Right ventricle myocardium superior (tissue), 1 donor: ENCODE measurements at regions not wholly inside any gene's neighbourhood (a gene's known extent, or its start where the extent isn't known, plus 50 kb on each side); places are given as distances from the start of the nearest gene placed in this dataset.
"Not testable (repeated sequence)": the region's sequence is repeated elsewhere in the genome, so short reads cannot be mapped to it uniquely, and the experiment has no call there.

Experiments
- ATAC-seq: fragments of 200-7000 bp; cut with Tn5 transposase; one replicate; pipeline ENCODE4 v1.9.1; 2020; ENCODE audit warnings: mild to moderate bottlenecking; ENCODE audit not compliant: poor library complexity
- DNase-seq: peaks from one replicate; pipeline ENCODE4 v3.0.0-alpha.2; 2020
- intact Hi-C: fragments of 100-400 bp; cut with DNase I; formaldehyde crosslinking; loops from one replicate; pipeline ENCODE4 v1.11.2; 2022
- donor health status: DM: no; HTN: yes; CAD: no; lungs with severe emphysema.

- DNase-seq (peak; percentile 64), ATAC-seq (peak; percentile 89)
- intact Hi-C loops, result no loop called here
Measured at GRCh38 chr10:44010873-44011602, 362.4 kb upstream of the ZNF32 start.

- ATAC-seq (no peak), DNase-seq (no peak)
- intact Hi-C loops, result no loop called here
Measured at GRCh38 chr10:44009891-44010632, 361.4 kb upstream of the ZNF32 start.

GRCh38 chr10:44008917-44009709 lies 360.4 kb upstream of the ZNF32 start:
- DNase-seq (no peak), ATAC-seq (peak; percentile 24)
- intact Hi-C loops, result no loop called here

DNA sequence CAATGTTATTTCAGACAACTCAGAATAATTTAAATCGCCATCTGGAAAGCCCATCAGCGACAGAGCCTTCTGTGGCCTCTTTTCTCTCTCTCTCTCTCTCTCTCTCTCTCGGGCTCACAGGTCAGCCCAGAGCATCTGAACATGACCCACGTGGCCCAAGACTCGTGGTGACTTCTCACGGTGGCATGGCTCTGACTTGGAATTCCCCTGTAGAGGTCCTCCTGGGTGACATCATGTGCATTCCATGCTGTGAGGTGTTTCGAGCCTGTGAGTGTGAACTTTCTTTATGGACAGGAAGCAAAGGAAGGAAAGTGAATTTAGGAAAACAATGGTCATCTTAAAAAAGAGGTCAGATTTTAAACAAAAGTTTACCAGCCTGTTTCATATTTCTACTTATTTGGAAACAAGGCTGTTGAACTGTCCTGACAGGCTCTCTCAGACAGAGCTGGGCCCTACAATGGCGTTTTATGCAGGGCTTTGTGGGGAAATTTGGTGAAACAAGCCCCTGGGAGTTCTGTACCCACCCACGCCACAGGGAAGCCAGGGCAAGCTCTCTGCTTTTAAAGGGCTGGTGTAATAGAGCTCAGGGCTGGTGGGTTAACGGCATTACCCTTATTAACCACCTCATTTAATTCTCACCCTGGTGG lies 359.7 kb upstream of the ZNF32 start:
- intact Hi-C loops, result no loop called here
- DNase-seq (no peak), ATAC-seq (no peak)

DNA sequence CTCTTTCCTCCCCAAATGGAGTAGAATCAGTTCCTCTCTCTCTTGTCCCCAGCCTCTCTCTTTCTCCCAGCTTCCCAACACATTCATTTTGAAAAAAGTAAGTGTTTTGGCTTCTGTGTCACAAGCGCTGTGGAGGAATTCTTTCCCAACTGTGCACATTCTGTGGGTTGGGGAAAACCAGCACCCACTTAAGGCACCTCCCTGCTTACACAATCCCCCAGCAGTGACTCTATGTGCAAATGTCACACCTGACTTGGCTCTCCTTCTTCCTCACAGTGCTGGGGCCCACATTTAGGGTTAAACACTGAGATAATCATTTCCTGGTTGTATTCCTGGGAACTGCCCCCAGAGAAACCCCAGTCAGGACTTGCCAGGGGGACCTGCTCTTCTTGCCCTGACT lies 358.1 kb upstream of the ZNF32 start:
- DNase-seq, result no peak
- ATAC-seq, result no peak
- intact Hi-C loops, result no loop called here

DNA sequence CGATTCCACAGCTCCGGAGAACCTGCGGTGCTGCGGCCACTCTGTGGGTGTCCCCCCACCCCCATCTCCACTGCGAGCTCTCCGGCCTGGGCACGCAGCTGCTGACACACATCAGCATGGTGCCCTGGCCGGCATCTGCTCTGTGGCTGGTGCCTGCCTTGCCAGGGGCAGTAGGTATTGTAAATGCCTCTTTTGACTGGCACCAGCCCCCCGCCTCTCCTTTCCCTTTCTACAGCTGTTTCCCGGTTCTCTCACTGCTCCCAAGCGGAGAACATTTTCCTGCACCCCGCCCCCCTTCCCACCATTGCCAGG lies 357.1 kb upstream of the ZNF32 start:
- intact Hi-C loops, result no loop called here
- DNase-seq (no peak), ATAC-seq (no peak)

- intact Hi-C loops, result no loop called here
- no peak for DNase-seq
- no peak for ATAC-seq
Measured at GRCh38 chr10:44004913-44005787, 356.5 kb upstream of the ZNF32 start.

DNA sequence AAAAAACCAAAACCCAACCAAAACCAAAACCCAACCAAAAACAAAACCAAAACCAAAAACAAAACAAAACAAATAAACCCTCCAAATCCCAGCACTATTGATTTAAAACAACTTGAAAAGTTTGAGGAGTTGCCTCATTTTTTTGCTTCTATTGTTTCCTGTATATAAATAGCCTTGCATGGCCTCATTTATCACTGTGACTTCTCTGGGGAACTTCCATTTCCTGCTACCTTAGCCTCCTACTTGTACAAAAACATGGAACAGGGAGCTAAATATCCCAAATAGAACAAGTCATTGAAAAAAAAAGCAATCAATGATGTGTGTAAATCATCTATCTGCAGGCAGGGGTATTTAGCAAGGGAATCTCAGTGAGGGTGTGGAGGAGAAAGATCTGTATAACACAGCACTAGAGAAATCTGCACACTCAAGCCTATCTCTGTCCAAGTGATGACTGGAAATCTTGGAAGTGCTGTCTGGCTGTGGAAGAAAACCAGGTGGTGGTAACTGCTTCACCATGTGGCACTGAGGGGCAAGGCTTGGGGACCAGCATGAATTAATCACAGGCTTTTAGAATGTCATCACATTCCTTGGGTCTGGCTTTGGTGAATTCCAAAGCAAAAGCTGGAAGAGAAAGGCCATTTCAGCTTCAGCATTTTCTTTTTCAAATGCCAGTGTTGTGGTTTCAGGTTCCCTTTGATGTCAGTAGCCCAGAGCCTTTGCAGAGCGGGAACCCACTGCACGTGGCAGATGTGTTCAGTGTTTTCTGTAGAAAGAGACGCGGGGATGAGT lies 349.5 kb upstream of the ZNF32 start:
- ATAC-seq, result peak; percentile 68
- DNase-seq, result no peak
- intact Hi-C loops, result no loop called here

DNA sequence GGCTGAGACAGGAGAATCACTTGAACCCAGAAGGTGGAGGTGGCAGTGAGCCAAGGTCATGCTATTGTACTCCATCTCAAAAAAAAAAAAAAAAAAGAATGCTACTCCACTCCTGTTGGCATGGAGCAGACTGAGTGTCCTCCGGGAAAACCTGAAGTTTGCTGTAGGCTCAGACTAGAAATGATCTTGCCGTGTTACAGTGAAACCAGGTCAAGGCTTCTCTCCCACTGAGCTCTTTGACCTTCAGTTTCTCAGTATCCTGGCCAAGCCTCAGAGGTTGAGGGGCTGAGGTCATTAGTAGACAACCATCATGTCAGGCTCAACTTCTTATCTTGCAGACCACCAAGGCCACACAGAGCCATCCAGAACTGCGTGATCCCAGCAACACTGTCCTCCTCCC lies 348.6 kb upstream of the ZNF32 start:
- intact Hi-C loops, result no loop called here
- ATAC-seq, result no peak
- DNase-seq, result no peak

- ATAC-seq, result no peak
- intact Hi-C loops, result no loop called here
Measured at GRCh38 chr10:43994539-43994938, 345.9 kb upstream of the ZNF32 start.

GRCh38 chr10:43992816-43993215 lies 344.1 kb upstream of the ZNF32 start:
- DNase-seq, intact Hi-C loops: not testable (repeated sequence)

More at GRCh38 chr10:43994539-43994938, 345.9 kb upstream of the ZNF32 start:
- DNase-seq, result no peak

DNA sequence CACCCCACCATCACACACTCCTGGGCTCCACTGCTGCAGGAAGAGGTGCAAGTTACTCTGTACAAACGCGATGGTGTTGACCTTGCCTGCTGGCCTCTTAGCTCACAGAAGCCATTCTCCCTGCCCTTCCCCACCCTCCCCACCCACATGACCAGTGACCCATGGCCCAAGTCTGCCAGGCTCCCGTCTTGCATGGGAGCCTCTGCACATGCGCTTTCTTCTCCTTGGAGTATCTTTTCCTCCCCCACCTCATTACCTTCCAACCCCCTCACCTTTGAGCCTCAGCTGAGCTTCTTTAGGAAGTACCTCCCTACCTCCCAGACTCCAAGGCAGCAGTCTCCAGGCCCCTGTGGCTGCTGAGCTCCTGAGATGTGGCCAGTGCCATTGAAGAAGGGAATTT lies 337.7 kb upstream of the ZNF32 start:
- DNase-seq (no peak), ATAC-seq (no peak)
- intact Hi-C loops, result no loop called here

More at GRCh38 chr10:43992816-43993215, 344.1 kb upstream of the ZNF32 start:
- not testable (repeated sequence) for ATAC-seq

- intact Hi-C loops, result no loop called here
- ATAC-seq, result no peak
- no peak for DNase-seq
Measured at GRCh38 chr10:43985941-43986340, 337.3 kb upstream of the ZNF32 start.

GRCh38 chr10:43983856-43984271 lies 335.2 kb upstream of the ZNF32 start:
- intact Hi-C loops, result no loop called here
- ATAC-seq (no peak), DNase-seq (no peak)

- ATAC-seq, result no peak
- no peak for DNase-seq
- intact Hi-C loops, result no loop called here
Measured at GRCh38 chr10:43983405-43983804, 334.7 kb upstream of the ZNF32 start.

DNA sequence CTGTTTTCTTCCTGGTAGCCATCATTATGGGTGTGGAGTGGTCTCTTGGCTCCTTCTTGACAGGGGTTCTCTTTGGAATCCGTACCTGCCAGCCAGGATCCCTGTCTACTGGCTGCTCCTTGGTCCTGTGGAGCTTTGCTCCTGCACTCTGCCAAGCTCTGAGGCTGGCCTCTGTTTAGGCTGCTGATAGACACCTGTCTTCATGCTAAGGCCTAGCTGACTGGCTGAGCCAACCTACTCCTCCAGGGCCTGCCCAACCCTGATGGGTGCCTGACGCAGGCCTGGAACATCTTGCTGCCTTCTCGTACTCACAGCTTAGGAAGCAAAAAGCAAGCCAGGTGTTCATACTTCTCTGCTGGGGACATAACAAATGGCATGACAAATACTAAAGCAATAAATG lies 333.6 kb upstream of the ZNF32 start:
- no peak for ATAC-seq
- no peak for DNase-seq
- intact Hi-C loops, result no loop called here

- no peak for ATAC-seq
- intact Hi-C loops, result no loop called here
- no peak for DNase-seq
Measured at GRCh38 chr10:43981696-43982095, 333.0 kb upstream of the ZNF32 start.

GRCh38 chr10:43981232-43981631 lies 332.6 kb upstream of the ZNF32 start:
- intact Hi-C loops, result no loop called here
- ATAC-seq (no peak), DNase-seq (no peak)
